ENCODE measurements at regions not wholly inside any gene's neighbourhood (a gene's known extent, or its start where the extent isn't known, plus 50 kb on each side); places are given as distances from the start of the nearest gene placed in this dataset.

DNA sequence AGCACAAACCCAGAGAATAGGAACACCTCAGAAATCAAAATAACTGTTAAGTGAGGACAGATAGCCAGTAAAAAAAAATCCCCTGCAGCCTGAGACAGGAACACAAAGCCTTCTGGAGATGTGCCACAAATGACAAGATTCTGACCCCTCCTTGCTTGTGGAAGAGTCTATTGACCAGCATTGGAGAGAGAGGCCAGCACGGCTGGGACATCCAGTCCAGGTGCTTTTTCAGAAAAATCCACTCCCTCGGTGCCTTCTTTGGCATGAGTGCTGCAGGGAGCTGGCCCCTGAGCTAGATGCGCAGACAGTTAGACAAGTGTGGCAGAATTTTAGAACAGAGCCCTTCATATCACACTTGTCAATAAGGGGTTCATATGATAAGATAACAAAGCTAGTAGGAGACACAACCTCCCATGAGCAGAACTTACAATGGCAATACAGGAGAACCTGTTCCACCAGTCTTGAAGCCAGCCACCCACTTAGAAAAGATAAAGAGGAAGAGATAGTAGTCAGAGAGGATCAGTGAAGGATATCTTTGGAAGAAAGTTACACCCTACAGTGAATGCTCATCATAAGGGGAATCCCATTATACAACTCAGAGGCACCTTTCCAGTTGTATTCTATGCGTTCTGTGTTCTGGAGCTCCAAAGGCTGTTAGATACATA, 298.4 kb downstream of the TLE1 start:
- no peak for DNase-seq (ENCODE audit: low read depth)

DNA sequence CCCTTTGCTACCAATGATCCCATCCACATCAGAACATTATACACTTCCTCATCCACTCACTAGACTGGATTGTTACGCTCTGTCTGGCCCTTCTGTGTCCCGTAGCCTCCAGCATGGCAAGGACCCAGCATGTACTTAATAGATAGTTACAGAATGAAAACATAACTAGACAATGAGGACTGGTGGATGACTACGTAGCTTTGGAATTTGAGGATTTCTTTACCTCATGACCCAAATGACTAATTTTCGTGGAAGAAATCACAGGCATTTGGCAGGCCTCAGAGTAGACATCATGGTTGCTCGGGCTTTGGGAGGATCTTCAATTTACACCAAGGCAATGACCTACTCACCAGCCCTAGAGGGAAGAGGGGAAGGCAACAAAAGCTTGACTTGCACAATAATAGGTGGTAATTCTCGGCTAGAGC, 299.8 kb downstream of the TLE1 start:
- DNase-seq (ENCODE audit: low read depth) = no peak

DNA sequence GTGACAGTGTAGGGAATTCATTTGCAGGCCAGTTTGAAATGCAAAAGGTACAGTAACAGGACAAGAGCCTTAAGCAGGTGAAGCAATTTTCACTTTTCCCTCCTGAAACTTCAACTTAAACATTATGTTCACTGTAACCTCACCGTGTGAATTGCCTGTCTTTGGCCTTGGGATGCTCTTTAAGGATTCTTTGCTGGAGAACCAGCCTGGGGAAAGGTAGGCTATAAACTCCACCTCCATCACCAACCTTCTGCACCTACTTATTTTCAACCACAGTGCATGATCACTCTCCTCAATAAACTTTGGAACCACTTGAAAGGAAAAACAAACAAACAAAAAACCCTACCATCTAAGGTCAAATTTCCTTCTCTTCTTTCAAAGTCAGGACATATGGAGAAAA, 300.5 kb downstream of the TLE1 start:
- DNase-seq (ENCODE audit: low read depth) = no peak

DNA sequence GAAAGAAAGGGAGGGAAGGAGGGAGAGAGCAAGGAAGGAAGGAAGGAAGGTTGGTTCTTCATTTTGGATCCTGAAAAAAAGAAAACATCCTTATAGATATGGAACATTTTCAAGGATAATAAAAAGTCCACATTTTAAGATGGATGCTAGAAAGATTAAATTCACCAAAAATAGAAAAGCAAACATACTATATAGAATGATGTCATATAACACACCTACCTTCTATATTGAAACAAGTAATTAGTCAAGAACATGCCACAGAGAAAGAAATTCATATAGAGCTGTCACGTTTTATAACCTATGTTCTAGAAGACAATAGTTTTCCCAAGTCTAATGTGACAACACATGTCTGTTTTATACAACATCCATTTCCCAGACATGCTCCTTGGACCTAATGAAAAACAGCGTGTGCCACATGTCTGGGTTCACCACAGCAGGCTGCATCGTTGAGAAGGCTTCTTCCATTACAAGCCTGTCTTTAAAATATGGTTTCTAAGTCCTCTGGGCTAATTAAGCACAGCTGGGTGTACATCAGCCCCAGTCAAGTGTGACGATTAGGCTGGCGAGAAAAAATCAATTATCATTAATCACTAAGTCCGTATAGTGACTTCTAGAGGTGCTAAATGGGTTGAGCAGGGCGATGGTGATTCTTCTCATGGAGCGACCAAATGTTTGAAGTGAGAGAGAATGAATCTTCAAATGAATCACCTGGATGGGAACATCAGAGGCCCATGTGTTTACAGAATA, 301.8 kb downstream of the TLE1 start:
- DNase-seq (ENCODE audit: low read depth) = no peak

DNA sequence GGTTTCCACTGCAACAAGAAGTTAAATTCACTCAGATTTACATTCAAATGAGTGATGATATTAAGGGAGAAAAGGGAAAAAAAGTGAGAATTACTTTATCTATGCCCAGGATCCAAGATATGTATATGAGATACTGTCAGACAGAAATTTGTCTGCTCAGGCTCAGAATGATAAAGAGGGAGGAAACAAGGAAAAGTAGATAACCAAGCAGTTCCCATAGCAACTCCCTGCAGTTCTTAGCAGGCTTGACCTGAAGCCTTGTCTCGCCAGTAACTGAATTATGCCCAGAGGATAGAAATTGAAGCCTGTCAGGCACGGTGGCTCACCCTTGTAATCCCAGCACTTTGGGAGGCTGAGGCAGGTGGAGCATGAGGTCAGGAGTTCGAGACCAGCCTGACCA, 304.4 kb downstream of the TLE1 start:
- DNase-seq (ENCODE audit: low read depth) = no peak

DNA sequence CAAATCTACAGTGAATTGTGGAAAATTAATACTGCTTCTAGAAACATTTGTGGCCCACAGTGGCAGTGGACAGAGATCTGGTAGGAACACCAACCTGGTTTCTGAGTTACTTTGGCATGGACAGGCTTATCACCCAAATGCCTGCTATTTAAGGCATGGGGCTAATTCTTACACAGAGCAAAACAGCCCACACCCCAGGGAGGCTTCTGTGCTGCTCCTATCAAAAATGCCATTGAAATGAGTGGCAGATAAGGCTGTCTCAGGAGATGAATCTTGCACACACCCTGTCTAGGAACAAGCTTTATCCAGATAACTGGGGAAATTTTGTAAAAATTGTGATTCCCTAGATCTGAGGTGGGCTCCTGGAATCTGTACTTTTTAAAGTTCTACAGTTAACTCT, 307.1 kb downstream of the TLE1 start:
- no peak for DNase-seq (ENCODE audit: low read depth)

DNA sequence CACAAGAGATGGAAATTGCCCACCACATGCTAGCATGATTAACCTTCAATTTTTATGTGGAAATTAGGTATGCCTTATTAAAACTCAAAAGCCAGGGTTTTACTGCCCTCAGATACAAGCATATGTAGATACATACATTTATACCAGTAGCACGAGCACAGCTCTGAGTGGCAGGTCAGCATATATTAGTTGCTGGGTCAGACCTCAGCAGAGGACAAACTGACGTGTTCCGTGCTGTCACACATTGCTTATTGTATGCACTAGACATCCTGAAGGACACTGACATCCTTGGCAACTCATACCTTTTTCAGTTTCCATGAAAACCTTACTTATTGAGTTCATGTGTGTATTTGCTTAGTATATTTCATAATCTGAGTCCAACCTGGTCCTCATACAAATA, 307.7 kb downstream of the TLE1 start:
- DNase-seq (ENCODE audit: low read depth) = no peak

DNA sequence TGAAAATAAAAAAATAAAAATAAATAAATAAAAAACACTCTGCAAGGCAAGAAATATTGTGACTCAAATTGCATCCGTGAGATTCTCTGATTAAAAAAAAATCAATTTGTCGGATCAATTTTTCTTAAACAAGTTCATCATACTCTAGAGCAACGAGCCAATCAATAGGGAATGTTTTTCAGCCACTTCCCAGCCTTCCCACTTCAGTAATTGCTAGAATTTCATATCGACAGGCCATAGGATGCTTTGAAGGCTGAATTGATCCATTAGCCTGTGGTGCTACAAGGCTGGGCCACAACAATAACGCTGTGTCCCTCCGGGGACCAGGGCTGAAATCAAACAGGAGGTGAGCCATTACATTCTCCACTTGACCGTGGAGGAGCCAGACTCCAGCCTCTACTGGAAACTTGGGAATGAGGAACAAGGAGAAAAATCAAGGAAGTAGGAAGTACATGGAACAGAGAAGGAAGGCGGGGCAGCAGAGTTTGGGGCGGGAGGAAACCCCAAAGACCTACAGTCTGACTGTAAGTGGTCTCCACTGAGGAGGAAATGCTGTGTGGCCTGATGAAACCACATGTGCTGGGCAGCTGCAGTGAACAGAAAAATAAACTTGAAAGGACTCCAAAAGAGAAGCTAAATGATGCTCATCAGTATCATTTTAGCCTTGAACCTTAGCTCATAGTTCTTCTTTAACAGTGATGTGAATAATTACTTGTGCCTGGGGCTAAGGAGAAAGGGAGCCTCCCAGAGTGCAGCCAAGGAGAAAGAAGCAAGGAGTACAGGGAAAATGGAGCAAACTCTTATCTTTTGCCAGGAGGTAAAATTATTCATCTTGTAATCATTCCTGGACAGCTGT, 308.6 kb downstream of the TLE1 start:
- DNase-seq (ENCODE audit: low read depth) = no peak

DNA sequence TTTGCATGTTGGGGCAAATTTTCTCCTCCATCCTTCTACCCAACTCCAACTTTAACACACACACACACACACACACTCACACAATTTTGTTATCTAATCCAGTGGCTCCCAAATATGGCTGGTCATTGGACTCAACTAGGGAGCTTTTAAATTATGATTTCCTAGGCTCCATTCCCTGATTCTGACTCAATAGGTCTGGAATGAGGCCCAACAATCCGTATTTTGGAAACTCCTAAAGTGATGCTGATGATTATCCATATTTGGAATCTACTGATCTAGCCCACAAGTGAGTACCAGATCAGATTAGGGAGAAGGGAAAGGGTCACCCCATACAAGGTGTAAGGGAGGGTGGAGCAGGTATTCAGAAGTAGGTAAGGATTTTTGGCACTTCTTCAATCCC, 309.7 kb downstream of the TLE1 start:
- no peak for DNase-seq (ENCODE audit: low read depth)

DNA sequence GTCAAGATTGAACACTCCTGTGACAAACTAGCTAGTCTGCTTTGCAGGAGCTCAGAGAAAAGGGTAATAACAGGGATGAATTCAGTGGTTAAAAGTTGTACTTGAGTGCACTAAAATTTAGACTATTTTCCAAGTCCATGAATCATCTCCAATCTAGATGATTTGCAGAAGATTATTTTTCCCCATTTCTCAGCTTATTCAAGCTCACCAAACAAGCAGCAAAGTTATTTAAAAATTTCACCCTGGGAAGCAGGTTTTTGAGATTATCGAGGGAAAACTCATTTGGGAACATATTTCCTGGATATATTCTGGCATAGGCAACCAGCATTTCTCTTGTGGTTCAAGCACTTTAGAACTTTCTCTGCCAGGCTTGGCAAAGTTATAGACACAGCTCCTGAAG, 311.4 kb downstream of the TLE1 start:
- no peak for DNase-seq (ENCODE audit: low read depth)

DNA sequence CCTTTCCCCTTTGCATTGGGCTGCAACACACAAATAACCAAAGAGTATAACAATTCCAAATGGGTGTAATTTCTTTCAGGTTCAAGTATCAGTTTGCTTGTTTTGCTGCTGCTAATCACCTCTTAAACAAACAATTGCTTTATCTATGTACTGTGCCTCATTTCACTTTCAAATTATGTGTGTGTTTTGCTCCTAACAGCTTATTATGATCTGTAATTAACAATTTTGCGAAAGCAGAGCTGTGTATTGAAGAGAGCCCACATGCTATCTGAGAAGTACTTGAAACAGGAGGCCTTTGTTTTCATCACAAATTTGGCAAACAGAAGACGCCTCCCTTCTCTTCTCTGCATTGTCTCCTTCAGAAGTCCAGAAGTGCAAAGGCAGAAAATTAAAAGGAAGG, 312.0 kb downstream of the TLE1 start:
- no peak for DNase-seq (ENCODE audit: low read depth)

DNA sequence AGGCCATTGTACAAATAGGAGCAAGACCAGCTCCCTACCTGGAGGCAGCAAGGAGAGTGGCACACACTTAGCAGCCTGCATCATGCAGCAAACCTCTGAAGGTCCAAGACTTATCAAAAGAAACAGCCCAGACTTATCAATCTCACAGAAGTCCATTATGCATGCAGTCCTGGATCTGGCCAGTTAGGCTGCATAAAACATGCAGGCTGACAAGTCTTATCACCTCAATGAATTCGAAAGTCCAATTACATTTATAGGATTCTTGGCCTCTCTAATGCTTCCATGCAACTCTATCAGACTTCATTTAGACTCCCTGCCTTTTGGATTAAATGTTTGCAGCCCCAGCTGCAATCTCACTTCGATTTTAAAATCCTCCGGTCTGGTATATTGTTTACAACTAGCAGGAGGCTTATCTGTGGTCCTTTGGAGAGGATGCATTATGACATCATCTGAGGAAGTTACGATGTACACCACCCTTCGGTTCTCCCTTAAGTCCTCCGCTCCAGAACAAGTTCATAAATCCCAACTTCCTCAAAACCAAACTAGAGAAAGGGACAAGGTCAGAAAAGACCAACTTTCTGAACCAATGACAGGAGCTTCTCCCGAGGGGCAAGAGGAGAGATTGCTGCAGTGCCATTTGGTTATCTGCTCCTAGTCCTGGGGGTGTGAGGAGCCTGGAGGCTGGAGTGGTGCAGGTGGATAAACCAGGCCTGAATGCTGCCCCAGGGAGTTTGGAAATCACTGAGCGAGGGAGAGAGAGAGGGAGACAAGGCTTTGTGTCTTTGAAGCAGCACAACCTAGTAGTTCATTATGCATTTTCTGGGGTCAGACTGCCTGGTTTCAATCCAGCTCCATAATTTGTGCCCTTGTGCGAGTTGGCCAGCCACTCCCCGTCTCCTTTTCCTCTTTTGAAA, 313.9 kb downstream of the TLE1 start:
- no peak for DNase-seq (ENCODE audit: low read depth)

DNA sequence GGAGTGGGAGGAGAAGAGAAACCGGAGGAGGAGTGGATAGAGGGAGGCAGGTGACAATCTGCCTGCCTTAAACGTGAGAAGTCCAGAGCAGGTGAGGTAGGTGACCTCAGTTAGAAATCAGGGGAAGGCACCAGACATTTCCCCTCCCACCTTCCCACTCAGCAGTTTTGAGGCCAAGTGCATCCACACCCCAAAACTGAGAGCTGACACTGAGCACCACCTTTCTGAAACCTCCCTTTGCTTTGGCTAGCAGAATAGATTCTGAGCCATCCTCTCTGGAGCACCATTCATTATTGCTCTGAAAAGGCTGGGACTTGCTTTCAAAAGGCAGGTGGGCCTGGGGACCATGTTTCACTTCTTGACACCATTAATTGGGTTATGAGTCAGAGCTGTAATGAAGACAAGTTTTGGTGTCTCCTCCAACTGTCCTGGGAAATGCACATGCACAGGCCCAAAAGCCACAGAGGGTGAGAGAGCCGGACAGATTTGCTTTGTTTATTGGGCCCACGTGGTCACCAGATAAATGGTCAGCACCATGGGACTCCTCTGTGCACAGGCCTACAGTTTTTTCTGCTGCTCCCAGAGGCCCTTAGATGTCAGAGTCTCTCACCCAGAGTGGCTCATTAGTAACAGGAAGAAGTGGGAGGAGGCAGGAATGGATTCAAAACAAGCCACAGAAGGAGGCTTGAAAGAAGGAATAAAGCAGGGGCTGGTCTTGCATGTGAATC, 314.7 kb downstream of the TLE1 start:
- DNase-seq (ENCODE audit: low read depth) = no peak

DNA sequence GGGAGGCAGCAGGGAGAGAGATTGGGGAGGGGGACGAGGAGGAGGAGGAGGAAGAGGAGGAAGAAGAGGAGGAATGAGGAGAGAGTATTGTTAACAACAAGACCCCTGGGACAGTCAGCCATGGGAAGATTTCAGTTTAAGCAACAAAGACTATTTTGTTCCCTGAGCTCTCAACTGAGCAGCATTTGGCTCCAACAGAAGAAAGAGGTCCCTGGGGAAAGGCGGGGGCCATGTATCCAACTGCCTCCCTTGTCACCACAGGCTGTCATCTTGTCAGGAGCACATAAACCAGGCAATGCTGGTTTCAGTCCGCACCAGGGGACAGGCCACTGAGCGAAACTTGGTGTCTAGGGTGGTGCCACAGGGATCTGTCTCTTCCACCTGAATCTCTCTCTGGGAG, 316.1 kb downstream of the TLE1 start:
- DNase-seq (ENCODE audit: low read depth) = no peak

DNA sequence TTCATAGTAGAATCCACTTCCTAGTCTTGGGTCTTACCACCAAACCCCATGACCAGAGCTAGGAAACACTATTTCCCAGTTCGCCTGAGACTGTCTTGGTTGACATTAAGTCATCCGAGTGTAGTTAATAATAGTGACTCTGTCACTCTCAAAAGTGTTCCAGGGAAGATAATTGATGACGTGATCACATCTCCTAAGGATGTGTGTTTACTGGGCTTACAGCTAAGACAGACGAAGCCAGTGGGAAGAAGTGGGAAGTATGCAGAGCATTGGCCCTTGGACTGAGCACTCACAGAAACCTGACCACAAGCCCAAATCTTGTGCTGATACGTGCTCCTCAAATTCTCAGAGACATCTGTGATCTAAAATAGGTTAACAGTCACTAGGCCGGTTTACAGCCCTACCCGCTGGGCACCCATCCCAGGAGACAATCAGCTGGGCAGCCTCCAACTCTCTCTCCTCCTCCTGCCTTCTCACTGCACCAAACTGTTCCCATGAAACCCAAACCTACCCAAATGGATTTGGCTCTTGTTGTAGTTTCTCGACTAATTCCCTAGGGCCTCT, 316.6 kb downstream of the TLE1 start:
- no peak for DNase-seq (ENCODE audit: low read depth)

DNA sequence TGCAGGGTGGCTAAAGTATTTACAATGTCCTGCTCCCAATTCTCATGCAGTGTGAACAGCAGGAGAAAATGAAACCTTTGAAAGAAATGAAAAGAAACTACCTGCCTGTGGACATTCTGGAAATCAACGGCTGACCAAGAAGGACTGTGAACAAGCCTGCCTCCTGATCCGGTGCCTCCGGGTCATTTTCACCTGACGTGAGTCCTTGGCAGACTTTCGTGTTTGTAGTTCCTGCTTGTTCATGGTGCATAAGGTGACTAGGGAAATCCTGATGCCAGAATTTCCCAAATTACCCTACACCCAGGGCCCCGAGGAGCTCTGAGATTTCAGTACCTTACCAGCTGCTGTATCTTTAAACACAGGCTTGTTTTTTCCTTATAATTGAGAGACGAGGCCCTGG, 317.5 kb downstream of the TLE1 start:
- DNase-seq (ENCODE audit: low read depth) = no peak

DNA sequence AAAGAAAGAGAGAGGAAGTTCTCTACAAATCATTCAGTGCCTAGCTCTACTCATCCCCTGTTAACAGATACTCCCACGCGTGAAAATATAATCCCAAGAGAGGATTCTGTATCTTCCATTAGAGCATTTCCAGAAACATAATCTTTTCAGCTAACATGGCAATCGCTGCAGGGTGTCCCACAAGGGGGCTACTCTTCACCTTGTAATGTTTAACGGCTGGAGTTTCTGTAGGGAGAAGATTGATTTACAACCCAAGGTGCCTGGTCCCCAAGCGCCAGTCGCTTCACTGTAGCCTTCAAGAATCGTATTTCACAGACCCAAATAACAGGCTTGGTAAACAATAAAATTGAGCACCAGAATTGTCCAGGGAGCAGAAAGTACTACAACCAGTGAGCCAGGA, 318.7 kb downstream of the TLE1 start:
- DNase-seq (ENCODE audit: low read depth) = no peak

DNA sequence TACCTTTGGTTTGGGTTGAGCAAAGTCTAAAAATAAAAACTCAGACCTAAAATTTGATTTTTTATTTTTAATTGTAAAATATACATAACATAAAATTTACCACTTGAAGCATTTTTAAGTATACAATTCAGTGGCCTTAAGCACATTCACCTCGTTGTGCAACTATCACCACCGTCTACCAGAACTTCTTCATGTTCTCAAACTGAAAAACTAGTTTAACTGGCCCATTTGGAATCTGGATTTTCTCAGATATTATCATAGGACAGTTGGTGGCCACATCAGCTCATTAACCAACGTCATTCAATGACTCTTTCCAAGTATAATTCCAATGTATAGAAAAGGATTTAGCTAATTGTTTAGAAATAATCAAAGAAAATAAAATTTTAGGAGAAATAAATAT, 319.3 kb downstream of the TLE1 start:
- no peak for DNase-seq (ENCODE audit: low read depth)

DNA sequence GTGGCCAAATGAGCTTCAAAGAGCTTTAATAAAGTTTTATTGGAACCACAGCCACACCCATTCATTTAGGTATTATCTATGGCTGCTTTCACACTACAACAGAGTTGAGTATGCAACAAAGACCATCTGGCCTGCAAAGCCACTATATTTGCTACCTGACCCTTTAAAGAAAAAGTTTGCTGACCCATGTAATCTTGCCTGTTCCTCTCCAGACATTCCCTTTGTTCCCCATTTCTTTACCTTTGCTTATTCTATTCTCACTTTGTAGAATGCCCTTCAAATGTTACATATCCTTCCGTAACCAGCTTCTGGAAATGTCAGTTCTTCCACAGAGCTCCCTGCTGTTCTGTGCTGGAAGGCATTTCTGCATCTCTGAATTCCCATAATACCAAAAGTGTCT, 320.2 kb downstream of the TLE1 start:
- DNase-seq (ENCODE audit: low read depth) = no peak

DNA sequence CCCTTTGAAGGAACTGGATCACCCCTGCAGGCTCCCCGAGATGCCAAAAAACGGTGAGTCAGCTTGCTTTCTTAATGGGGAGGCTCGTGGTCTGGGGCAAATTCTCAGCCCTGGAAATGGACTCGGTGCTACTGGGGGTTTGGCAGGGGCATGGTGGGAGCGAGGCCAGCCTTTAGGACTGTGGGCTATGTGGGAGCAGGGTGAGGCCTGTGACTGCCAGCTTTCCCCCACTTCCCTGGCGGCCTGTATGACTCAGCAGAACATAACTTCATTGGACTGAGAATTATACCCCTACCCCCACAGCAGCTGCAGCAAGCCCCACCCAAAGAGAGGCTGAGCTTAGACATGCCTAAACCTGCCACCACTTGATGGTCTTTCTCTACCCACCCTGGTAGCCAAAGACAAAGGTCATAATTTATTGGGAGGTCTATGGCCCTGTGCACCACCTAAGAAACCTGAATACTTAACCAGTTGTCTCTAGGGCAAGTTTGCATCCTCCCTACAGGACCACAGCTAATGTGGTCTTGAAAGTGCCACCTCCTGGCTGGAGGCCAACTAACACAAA, 325.3 kb downstream of the TLE1 start:
- no peak for DNase-seq (ENCODE audit: low read depth)

DNA sequence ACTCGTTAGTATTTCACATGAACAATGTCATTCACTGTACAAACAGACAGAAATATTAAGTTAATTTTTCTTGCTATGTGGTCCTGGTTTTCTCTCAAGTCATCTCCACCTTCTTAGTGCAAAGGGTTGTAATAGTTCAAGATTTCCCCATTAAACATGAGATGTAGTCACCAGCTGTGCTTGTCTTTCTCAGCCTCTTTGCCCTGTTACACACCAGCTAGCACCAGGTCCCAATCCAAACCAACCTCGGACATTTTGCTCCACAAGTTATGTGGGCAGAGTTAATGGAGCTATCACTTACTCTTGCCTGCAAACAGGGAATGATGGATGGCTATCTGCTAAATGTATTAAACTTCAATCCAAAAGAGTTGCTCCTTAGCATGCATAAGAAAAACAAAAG, 328.1 kb downstream of the TLE1 start:
- no peak for DNase-seq (ENCODE audit: low read depth)

Measured in stimulated activated CD8-positive, alpha-beta memory T cell treated with anti-CD3 and anti-CD28 coated beads, Interleukin-12 subunit alpha, Interleukin-12 subunit beta, amount 100 ng/mL, for 4 hours (primary cell).